ENCODE measurements at regions not wholly inside any gene's neighbourhood (a gene's known extent, or its start where the extent isn't known, plus 50 kb on each side); places are given as distances from the start of the nearest gene placed in this dataset.
"Not testable (repeated sequence)": the region's sequence is repeated elsewhere in the genome, so short reads cannot be mapped to it uniquely, and the experiment has no call there.

GRCh38 chr6:50301307-50301706, 251.6 kb upstream of the DEFB112 start:
- intact Hi-C loops (cut with DNase I): no loop called here
- DNase-seq (ENCODE audit: low spot score): no peak
- no peak for ATAC-seq

DNA sequence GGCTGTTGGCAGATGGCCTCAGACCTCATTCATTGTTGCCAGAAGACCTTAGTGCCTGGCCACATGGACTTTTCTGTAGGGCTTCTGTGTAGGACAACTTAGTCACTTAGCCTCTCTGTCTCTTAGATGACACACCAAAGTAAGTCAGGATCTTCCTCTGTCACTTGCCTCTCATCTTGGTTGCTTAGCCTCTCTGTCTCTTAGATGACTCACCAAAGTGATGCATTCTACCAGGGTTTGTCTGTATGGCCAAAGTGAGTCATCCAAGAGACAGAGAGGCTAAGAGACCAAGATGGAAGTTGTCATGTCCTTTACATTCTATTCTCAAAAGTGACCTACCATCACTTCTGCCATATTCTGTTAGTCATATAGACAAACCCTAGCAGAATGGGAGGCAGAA, 255.9 kb upstream of the DEFB112 start:
- ATAC-seq: no peak

DNA sequence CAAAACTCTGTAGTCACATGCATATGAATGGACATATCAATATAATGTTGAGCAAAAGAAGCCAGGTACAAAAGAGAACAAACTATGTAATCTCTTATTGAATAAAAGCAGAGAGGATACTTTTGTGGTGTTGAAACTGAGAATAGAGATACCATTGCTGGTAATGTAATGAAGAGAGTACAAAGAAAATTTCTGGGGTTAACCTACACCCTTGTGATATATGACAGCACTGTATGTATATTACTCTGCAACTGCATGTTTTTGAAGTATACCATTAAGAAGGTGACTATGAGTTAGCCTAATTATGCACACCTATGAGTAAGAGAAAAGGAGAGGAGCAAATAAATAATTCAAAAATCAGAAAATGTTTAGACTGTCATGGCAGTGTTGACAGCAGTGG, 268.8 kb upstream of the DEFB112 start:
- ATAC-seq (no peak), DNase-seq (ENCODE audit: low spot score) (no peak)
- intact Hi-C loops (cut with DNase I): no loop called here

More for the DNA sequence above, 255.9 kb upstream of the DEFB112 start:
- intact Hi-C loops (cut with DNase I): no loop called here
- no peak for DNase-seq (ENCODE audit: low spot score)

DNA sequence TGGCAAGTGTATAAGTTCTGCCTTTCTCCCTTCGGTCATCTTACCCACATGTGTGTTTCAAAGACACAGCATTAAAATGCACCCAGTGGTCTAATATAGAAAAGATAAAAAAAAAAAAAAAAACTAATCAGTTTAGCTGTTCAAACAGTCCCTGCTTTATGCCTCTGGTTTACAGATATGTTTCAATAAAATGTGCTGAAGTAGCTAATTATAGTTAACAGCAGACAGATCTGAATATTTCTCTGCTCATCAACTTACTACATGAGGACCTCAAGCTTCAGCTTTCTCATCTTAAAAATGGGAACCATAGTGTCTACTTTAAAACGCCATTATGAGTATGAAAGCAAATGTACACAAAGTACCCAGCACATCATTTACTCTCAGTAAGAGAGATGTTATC, 280.6 kb upstream of the DEFB112 start:
- intact Hi-C loops (cut with DNase I): no loop called here

DNA sequence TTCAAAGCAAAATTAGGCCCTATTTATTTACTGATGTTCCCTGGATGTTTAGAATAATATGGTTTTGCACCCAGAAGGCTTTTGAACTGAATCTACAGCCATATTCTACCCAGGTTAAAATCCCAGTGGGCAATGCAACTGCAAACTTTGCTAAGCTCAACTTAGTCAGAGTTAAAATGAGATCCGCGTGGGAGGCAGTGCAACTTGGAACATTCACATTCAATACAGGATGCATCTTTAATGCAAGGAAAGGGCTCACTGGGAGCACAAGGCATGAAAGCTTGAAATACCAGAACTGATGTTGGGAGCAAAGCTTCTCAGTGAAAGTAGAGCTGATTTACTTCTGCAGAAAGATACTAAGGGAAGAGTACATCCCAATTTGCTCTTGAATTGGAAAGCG, 281.2 kb upstream of the DEFB112 start:
- intact Hi-C loops (cut with DNase I): no loop called here
- ATAC-seq (no peak), DNase-seq (ENCODE audit: low spot score) (no peak)

More for the DNA sequence above, 280.6 kb upstream of the DEFB112 start:
- DNase-seq (ENCODE audit: low spot score) (no peak), ATAC-seq (no peak)

DNA sequence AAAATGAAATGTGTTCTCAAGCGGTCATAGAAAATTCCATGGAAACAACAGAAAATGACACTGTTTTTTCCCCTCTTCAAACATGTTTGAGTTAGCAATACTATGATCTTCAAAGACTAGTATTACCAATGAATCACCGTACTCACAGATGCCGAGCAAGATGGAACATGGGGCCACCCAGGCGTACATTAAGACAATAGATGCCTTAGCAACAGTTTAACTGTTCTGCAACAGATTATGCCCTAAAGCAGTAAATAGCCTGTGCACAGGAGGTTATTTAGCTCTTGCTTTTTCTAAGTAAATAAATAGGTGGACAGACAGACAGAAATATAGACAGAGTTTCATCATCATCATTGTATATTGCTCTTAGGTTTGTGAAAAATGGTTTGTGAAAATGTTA, 284.0 kb upstream of the DEFB112 start:
- no peak for ATAC-seq
- intact Hi-C loops (cut with DNase I): no loop called here
- DNase-seq (ENCODE audit: low spot score): no peak

GRCh38 chr6:50337532-50338122, 287.9 kb upstream of the DEFB112 start:
- DNase-seq (ENCODE audit: low spot score): no peak
- intact Hi-C loops (cut with DNase I): no loop called here
- ATAC-seq: no peak

DNA sequence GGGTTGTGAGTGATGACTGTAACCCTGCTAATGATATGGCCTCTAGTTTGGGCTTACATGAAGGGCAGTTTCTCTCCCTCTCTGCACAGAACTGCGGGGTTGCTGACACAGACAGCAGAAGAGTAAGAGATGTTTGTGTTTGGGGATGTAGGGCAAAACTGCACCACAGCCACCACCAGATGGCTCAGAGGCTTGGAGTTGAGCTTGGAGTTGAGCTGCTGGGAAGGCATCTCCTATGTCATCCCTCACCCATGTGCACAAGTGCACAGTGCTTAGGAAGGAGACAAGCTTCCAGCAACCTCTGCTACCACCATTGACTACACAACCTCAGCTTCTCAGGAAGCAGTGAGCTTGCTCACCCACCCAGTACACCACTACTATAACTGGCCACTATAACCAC, 303.9 kb upstream of the DEFB112 start:
- DNase-seq (ENCODE audit: low spot score) (no peak), ATAC-seq (no peak)
- intact Hi-C loops (cut with DNase I): no loop called here

- DNase-seq (ENCODE audit: low spot score): no peak
- no peak for ATAC-seq
Measured at GRCh38 chr6:50358113-50358512, 308.4 kb upstream of the DEFB112 start.

GRCh38 chr6:50361641-50362331, 312.1 kb upstream of the DEFB112 start:
- ATAC-seq (no peak), DNase-seq (ENCODE audit: low spot score) (no peak)
- intact Hi-C loops (cut with DNase I): no loop called here

More at GRCh38 chr6:50358113-50358512, 308.4 kb upstream of the DEFB112 start:
- intact Hi-C loops (cut with DNase I): no loop called here

GRCh38 chr6:50362706-50363105, 313.0 kb upstream of the DEFB112 start:
- no peak for DNase-seq (ENCODE audit: low spot score)
- intact Hi-C loops (cut with DNase I): no loop called here
- no peak for ATAC-seq

- ATAC-seq (no peak), DNase-seq (ENCODE audit: low spot score) (no peak)
- intact Hi-C loops (cut with DNase I): no loop called here
Measured at GRCh38 chr6:50369996-50370395, 320.3 kb upstream of the DEFB112 start.

- DNase-seq (ENCODE audit: low spot score) (no peak), ATAC-seq (no peak)
- intact Hi-C loops (cut with DNase I): no loop called here
Measured at GRCh38 chr6:50380406-50381098, 330.8 kb upstream of the DEFB112 start.

DNA sequence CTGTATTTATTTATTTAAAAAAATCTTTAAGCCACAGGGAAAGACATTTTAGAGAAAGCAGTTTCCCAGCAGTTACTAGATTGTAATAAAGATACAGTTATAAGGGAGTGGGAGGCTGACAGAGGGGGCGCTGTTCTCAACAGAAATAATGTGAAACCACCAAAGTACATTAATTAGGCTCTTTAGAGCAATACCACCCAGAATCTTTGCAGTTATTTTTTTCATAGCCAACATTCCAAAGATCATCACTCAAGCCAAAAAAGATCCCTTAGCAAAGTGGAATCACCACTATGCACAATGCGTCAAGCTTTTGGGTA, 331.3 kb upstream of the DEFB112 start:
- DNase-seq (ENCODE audit: low spot score) (no peak), ATAC-seq (no peak)
- intact Hi-C loops (cut with DNase I): no loop called here

GRCh38 chr6:50390416-50390815, 322.9 kb upstream of the TFAP2D start:
- intact Hi-C loops (cut with DNase I): no loop called here
- ATAC-seq (no peak), DNase-seq (ENCODE audit: low spot score) (no peak)

- intact Hi-C loops (cut with DNase I); DNase-seq (ENCODE audit: low spot score); ATAC-seq: not testable (repeated sequence)
Measured at GRCh38 chr6:50394139-50394538, 319.2 kb upstream of the TFAP2D start.

DNA sequence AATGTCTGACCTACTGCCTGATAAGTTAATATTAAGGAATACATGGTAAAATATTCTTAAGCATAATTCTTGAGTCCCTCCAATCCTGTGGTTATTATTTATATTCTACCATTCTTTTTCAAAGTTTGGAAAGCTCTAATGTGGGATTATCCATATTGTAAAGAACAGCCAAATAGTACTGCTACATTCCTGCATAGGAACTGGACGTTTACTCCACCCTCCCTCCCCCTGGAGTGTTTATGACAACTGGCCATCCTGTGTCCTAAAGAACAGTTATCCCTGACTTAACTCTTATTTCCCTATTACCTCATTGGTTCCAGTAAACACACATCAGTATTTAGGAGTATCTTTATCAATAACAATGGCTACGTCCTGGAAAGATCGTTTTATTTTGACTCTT, 308.7 kb upstream of the TFAP2D start:
- ATAC-seq: no peak
- DNase-seq (ENCODE audit: low spot score): no peak
- intact Hi-C loops (cut with DNase I): no loop called here

- DNase-seq (ENCODE audit: low spot score) (no peak), ATAC-seq (no peak)
- intact Hi-C loops (cut with DNase I): no loop called here
Measured at GRCh38 chr6:50410579-50410978, 302.7 kb upstream of the TFAP2D start.

DNA sequence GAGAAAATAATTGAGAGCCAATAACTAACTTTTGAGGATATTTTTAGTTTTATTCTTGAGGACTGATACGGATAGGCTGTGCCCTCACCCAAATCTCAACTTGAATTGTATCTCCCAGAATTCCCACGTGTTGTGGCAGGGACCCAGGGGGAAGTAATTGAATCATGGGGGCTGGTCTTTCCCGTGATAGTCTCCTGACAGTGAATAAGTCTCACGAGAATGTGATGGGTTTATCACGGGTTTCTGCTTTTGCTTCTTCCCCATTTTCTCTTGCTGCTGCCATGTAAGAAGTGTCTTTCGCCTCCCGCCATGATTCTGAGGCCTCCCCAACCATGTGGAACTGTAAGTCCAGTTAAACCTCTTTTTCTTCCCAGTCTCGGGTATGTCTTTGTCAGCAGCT, 292.3 kb upstream of the TFAP2D start:
- ATAC-seq; DNase-seq (ENCODE audit: low spot score); intact Hi-C loops (cut with DNase I): not testable (repeated sequence)

DNA sequence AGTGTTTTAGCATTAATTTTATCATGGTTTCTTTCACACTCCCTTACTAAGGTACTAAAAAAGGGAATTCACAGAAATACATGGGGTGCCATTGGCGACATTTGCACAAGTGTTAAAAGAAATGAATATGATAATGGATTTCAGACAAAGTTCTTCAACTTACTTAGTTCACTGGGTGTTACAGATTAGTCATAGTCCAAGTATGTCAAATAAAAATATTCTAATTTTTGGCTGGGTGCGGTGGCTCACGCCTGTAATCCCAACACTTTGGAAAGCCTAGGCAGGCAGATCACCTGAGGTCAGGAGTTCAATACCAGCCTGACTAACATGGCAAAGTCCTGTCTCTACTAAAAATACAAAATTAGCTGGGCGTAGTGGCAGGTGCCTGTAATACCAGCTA, 286.1 kb upstream of the TFAP2D start:
- DNase-seq (ENCODE audit: low spot score): no peak
- ATAC-seq: no peak

GRCh38 chr6:50437901-50438300, 275.4 kb upstream of the TFAP2D start:
- DNase-seq (ENCODE audit: low spot score) (no peak), ATAC-seq (no peak)
- intact Hi-C loops (cut with DNase I): no loop called here

More for the DNA sequence above, 286.1 kb upstream of the TFAP2D start:
- intact Hi-C loops (cut with DNase I): no loop called here
